ENCODE measurements at regions not wholly inside any gene's neighbourhood (a gene's known extent, or its start where the extent isn't known, plus 50 kb on each side); places are given as distances from the start of the nearest gene placed in this dataset.

- H3K4me2 ChIP-seq (ENCODE audit: low read length): no peak overlapping the region
These were observed 389.6 kb upstream of the TRAM1L1 start for GRCh38 chr4:117474987-117475386.

DNA sequence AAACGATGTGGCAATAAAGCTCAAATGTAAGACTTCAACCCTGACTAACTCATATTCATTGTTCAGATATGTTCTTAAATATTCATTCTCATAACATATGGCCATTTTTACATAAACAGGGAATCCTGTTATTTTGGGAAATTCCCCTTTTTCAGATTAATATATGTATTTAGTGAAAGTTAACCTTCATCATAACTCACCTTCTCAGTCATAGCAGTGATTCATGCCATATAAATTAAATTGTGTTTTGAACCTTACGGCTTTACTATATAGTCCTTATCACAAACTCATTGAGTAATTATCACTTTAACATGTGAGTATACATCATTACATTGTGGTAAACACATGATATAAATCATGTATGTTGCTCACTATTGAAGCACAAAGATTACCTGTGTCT is 392.5 kb upstream of the TRAM1L1 start:
- no peaks in the 10 kb centered on the region for H3K79me2 ChIP-seq (replicated peaks; ENCODE audit: insufficient read depth, low read length)

More at GRCh38 chr4:117474987-117475386, 389.6 kb upstream of the TRAM1L1 start:
- Histone ChIP-seq H4K20me1 (ENCODE audit: insufficient read depth) (no peaks in the 10 kb centered on the region), H3K9ac (ENCODE audit: low read length) (no peak overlapping the region), H3K27ac (ENCODE audit: low read length) (no peak overlapping the region), H3K4me3 (ENCODE audit: low read length) (no peak overlapping the region), H3K27me3 (ENCODE audit: insufficient read depth, low read depth, low read length) (no peaks in the 10 kb centered on the region), H3K36me3 (ENCODE audit: insufficient read depth, low read length) (no peaks in the 10 kb centered on the region), H3F3A (ENCODE audit: insufficient read depth, low read length, poor library complexity, severe bottlenecking) (no peaks in the 10 kb centered on the region), H2AFZ (ENCODE audit: low read depth, low read length) (no peak overlapping the region), H3K9me3 (ENCODE audit: low read length) (no peaks in the 10 kb centered on the region), H3K9me2 (ENCODE audit: insufficient read depth, low read length) (no peaks in the 10 kb centered on the region), H3K79me2 (replicated peaks; ENCODE audit: insufficient read depth, low read length) (no peaks in the 10 kb centered on the region)
- TF ChIP-seq RAD21 (conservative IDR thresholded peaks at IDR 0.05) (no peak), EP300 (conservative IDR thresholded peaks at IDR 0.05; ENCODE audit: poor library complexity, severe bottlenecking) (no peak), EZH2 (IDR thresholded peaks at IDR 0.05; ENCODE audit: borderline replicate concordance, insufficient read depth, low read length, poor library complexity, severe bottlenecking) (no peak), POLR2AphosphoS5 (IDR thresholded peaks at IDR 0.05) (no peak), SMC3 (conservative IDR thresholded peaks at IDR 0.05; ENCODE audit: poor library complexity) (no peak), TAF1 (IDR thresholded peaks at IDR 0.05; ENCODE audit: low read depth) (no peak), MXI1 (conservative IDR thresholded peaks at IDR 0.05; ENCODE audit: poor library complexity, severe bottlenecking) (no peak)
- TF ChIP-seq, protein P1, sequence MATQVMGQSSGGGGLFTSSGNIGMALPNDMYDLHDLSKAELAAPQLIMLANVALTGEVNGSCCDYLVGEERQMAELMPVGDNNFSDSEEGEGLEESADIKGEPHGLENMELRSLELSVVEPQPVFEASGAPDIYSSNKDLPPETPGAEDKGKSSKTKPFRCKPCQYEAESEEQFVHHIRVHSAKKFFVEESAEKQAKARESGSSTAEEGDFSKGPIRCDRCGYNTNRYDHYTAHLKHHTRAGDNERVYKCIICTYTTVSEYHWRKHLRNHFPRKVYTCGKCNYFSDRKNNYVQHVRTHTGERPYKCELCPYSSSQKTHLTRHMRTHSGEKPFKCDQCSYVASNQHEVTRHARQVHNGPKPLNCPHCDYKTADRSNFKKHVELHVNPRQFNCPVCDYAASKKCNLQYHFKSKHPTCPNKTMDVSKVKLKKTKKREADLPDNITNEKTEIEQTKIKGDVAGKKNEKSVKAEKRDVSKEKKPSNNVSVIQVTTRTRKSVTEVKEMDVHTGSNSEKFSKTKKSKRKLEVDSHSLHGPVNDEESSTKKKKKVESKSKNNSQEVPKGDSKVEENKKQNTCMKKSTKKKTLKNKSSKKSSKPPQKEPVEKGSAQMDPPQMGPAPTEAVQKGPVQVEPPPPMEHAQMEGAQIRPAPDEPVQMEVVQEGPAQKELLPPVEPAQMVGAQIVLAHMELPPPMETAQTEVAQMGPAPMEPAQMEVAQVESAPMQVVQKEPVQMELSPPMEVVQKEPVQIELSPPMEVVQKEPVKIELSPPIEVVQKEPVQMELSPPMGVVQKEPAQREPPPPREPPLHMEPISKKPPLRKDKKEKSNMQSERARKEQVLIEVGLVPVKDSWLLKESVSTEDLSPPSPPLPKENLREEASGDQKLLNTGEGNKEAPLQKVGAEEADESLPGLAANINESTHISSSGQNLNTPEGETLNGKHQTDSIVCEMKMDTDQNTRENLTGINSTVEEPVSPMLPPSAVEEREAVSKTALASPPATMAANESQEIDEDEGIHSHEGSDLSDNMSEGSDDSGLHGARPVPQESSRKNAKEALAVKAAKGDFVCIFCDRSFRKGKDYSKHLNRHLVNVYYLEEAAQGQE (IDR thresholded peaks at IDR 0.05; ENCODE audit: borderline replicate concordance): no peak
- TF ChIP-seq, protein P2, sequence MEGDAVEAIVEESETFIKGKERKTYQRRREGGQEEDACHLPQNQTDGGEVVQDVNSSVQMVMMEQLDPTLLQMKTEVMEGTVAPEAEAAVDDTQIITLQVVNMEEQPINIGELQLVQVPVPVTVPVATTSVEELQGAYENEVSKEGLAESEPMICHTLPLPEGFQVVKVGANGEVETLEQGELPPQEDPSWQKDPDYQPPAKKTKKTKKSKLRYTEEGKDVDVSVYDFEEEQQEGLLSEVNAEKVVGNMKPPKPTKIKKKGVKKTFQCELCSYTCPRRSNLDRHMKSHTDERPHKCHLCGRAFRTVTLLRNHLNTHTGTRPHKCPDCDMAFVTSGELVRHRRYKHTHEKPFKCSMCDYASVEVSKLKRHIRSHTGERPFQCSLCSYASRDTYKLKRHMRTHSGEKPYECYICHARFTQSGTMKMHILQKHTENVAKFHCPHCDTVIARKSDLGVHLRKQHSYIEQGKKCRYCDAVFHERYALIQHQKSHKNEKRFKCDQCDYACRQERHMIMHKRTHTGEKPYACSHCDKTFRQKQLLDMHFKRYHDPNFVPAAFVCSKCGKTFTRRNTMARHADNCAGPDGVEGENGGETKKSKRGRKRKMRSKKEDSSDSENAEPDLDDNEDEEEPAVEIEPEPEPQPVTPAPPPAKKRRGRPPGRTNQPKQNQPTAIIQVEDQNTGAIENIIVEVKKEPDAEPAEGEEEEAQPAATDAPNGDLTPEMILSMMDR (IDR thresholded peaks at IDR 0.05; ENCODE audit: poor library complexity, severe bottlenecking): no peak

More for the DNA sequence above, 392.5 kb upstream of the TRAM1L1 start:
- TF ChIP-seq MXI1 (conservative IDR thresholded peaks at IDR 0.05; ENCODE audit: poor library complexity, severe bottlenecking): no peak
- TF ChIP-seq TAF1 (IDR thresholded peaks at IDR 0.05; ENCODE audit: low read depth): no peak
- TF ChIP-seq, protein P1 (IDR thresholded peaks at IDR 0.05; ENCODE audit: borderline replicate concordance): no peak
- no peak for TF ChIP-seq SMC3 (conservative IDR thresholded peaks at IDR 0.05; ENCODE audit: poor library complexity)
- no peak for TF ChIP-seq POLR2AphosphoS5 (IDR thresholded peaks at IDR 0.05)
- TF ChIP-seq, protein P2 (IDR thresholded peaks at IDR 0.05; ENCODE audit: poor library complexity, severe bottlenecking): no peak
- TF ChIP-seq EZH2 (IDR thresholded peaks at IDR 0.05; ENCODE audit: borderline replicate concordance, insufficient read depth, low read length, poor library complexity, severe bottlenecking): no peak
- TF ChIP-seq RAD21 (conservative IDR thresholded peaks at IDR 0.05): no peak
- no peak for TF ChIP-seq EP300 (conservative IDR thresholded peaks at IDR 0.05; ENCODE audit: poor library complexity, severe bottlenecking)
- Histone ChIP-seq H3K9me3 (ENCODE audit: low read length) (no peaks in the 10 kb centered on the region), H3K9ac (ENCODE audit: low read length) (no peak overlapping the region), H4K20me1 (ENCODE audit: insufficient read depth) (no peaks in the 10 kb centered on the region), H3K27me3 (ENCODE audit: insufficient read depth, low read depth, low read length) (no peaks in the 10 kb centered on the region), H3K4me2 (ENCODE audit: low read length) (no peak overlapping the region), H3K4me3 (ENCODE audit: low read length) (no peak overlapping the region), H3F3A (ENCODE audit: insufficient read depth, low read length, poor library complexity, severe bottlenecking) (no peaks in the 10 kb centered on the region), H3K36me3 (ENCODE audit: insufficient read depth, low read length) (no peaks in the 10 kb centered on the region), H3K27ac (ENCODE audit: low read length) (no peak overlapping the region), H3K9me2 (ENCODE audit: insufficient read depth, low read length) (no peaks in the 10 kb centered on the region), H2AFZ (ENCODE audit: low read depth, low read length) (no peak overlapping the region)
